ENCODE measurements at regions not wholly inside any gene's neighbourhood (a gene's known extent, or its start where the extent isn't known, plus 50 kb on each side); places are given as distances from the start of the nearest gene placed in this dataset.
"Not testable (repeated sequence)": the region's sequence is repeated elsewhere in the genome, so short reads cannot be mapped to it uniquely, and the experiment has no call there.

GRCh38 chr2:174680221-174680620, 82.6 kb upstream of the WIPF1 start:
- Histone ChIP-seq H3K36me3 (peaks cover 0 to 13% (median 0%) of the 10 kb centered on the region in 4 donors), H3K4me3 (no peak overlapping the region), H3K4me1 (peaks cover 0 to 50% (median 29%) of the 10 kb centered on the region in 4 donors), H3K27me3 (no peaks in the 10 kb centered on the region), H3K27ac (no peak overlapping the region), H3K9me3 (no peaks in the 10 kb centered on the region)
- WGBS, 2 donors, result 52 to 53% methylated on average over 2 of the region's 2 CpGs
- TF ChIP-seq POLR2A (IDR thresholded peaks at IDR 0.05) (no peak), POLR2AphosphoS5 (IDR thresholded peaks at IDR 0.05) (no peak), CTCF (IDR thresholded peaks at IDR 0.05) (no peak), EP300 (IDR thresholded peaks at IDR 0.05) (no peak)
- intact Hi-C loops (cut with DNase I), result loop anchor here (5.0 kb wide), 3 partner anchors 48 to 118 kb away; no protein-coding TSS in a partner anchor
- no peak for DNase-seq

- no peak for DNase-seq
- peaks cover 0 to 58% (median 34%) of the 10 kb centered on the region in 4 donors for H3K4me1 ChIP-seq
- no peaks in the 10 kb centered on the region for H3K9me3 ChIP-seq
- no peak overlapping the region for H3K4me3 ChIP-seq
- peaks cover 0 to 13% (median 0%) of the 10 kb centered on the region in 4 donors for H3K36me3 ChIP-seq
- H3K27ac ChIP-seq, result peak overlapping the region in 2 of 4 donors; percentile 11 to 31
- WGBS, 2 donors, result 83 to 90% methylated on average over 2 of the region's 2 CpGs
- intact Hi-C loops (cut with DNase I), result no loop called here
- TF ChIP-seq POLR2A (IDR thresholded peaks at IDR 0.05) (no peak), CTCF (IDR thresholded peaks at IDR 0.05) (no peak), POLR2AphosphoS5 (IDR thresholded peaks at IDR 0.05) (no peak), EP300 (IDR thresholded peaks at IDR 0.05) (no peak)
- H3K27me3 ChIP-seq, result no peaks in the 10 kb centered on the region
Measured at GRCh38 chr2:174678395-174678794, 80.8 kb upstream of the WIPF1 start.

GRCh38 chr2:174675615-174676014, 78.0 kb upstream of the WIPF1 start:
- 50 to 88% methylated on average over 5 of the region's 5 CpGs for WGBS, 2 donors
- Histone ChIP-seq H3K9me3 (peaks cover 0 to 3% (median 0%) of the 10 kb centered on the region in 4 donors), H3K27me3 (no peaks in the 10 kb centered on the region), H3K4me3 (no peak overlapping the region), H3K27ac (no peak overlapping the region), H3K36me3 (peaks cover 0 to 20% (median 0%) of the 10 kb centered on the region in 4 donors), H3K4me1 (peaks cover 0 to 50% (median 27%) of the 10 kb centered on the region in 4 donors)
- TF ChIP-seq CTCF (IDR thresholded peaks at IDR 0.05), result no peak
- no peak for TF ChIP-seq POLR2A (IDR thresholded peaks at IDR 0.05)
- no peak for TF ChIP-seq POLR2AphosphoS5 (IDR thresholded peaks at IDR 0.05)
- no peak for TF ChIP-seq EP300 (IDR thresholded peaks at IDR 0.05)
- intact Hi-C loops (cut with DNase I), result no loop called here
- no peak for DNase-seq

GRCh38 chr2:174673876-174674275, 76.3 kb upstream of the WIPF1 start:
- no peak for DNase-seq
- H3K9me3 ChIP-seq, result peaks cover 0 to 3% (median 0%) of the 10 kb centered on the region in 4 donors
- peak overlapping the region in 3 of 4 donors; percentile 6 to 17 (median 9) for H3K27ac ChIP-seq
- peaks cover 0 to 44% (median 29%) of the 10 kb centered on the region in 4 donors for H3K4me1 ChIP-seq
- H3K27me3 ChIP-seq, result no peaks in the 10 kb centered on the region
- TF ChIP-seq EP300 (IDR thresholded peaks at IDR 0.05) (no peak), POLR2A (IDR thresholded peaks at IDR 0.05) (no peak), CTCF (IDR thresholded peaks at IDR 0.05) (no peak)
- no peak overlapping the region for H3K4me3 ChIP-seq
- 87 to 88% methylated on average over 3 of the region's 3 CpGs for WGBS, 2 donors
- intact Hi-C loops (cut with DNase I), result no loop called here
- peaks cover 0 to 20% (median 0%) of the 10 kb centered on the region in 4 donors for H3K36me3 ChIP-seq

- no peak for DNase-seq
- Histone ChIP-seq H3K4me3 (no peak overlapping the region), H3K27ac (peak overlapping the region in 1 of 4 donors; percentile 6), H3K4me1 (peaks cover 0 to 44% (median 26%) of the 10 kb centered on the region in 4 donors), H3K9me3 (peaks cover 0 to 3% (median 0%) of the 10 kb centered on the region in 4 donors), H3K27me3 (no peaks in the 10 kb centered on the region), H3K36me3 (peaks cover 0 to 20% (median 0%) of the 10 kb centered on the region in 4 donors)
- 94 to 95% methylated on average over 7 of the region's 7 CpGs for WGBS, 2 donors
- TF ChIP-seq POLR2AphosphoS5 (IDR thresholded peaks at IDR 0.05), result no peak
- no peak for TF ChIP-seq CTCF (IDR thresholded peaks at IDR 0.05)
- no peak for TF ChIP-seq EP300 (IDR thresholded peaks at IDR 0.05)
- no peak for TF ChIP-seq POLR2A (IDR thresholded peaks at IDR 0.05)
- intact Hi-C loops (cut with DNase I), result no loop called here
Measured at GRCh38 chr2:174673440-174673839, 75.8 kb upstream of the WIPF1 start.

- H3K4me3 ChIP-seq; intact Hi-C loops (cut with DNase I); H3K27ac ChIP-seq; DNase-seq; H3K27me3 ChIP-seq; H3K9me3 ChIP-seq: not testable (repeated sequence)
- H3K36me3 ChIP-seq, result peaks cover 0 to 15% (median 0%) of the 10 kb centered on the region in 4 donors
- 97 to 98% methylated on average over 10 of the region's 10 CpGs for WGBS, 2 donors
- H3K4me1 ChIP-seq, result peaks cover 0 to 55% (median 39%) of the 10 kb centered on the region in 4 donors
Measured at GRCh38 chr2:174671532-174671931, 73.9 kb upstream of the WIPF1 start.
